Chondrocyte (in vitro differentiated cells): ENCODE measurements at regions not wholly inside any gene's neighbourhood (a gene's known extent, or its start where the extent isn't known, plus 50 kb on each side); places are given as distances from the start of the nearest gene placed in this dataset.
A peak's percentile ranks its signal among the peaks of the same experiment; 100 is the strongest.
"Not testable (repeated sequence)": the region's sequence is repeated elsewhere in the genome, so short reads cannot be mapped to it uniquely, and the experiment has no call there.

Experiments
- DNase-seq: peaks from one replicate; pipeline ENCODE4 v3.0.0; 2021; ENCODE audit warnings: mixed read lengths, low spot score
- H3K27ac Mint-ChIP-seq: one replicate; pipeline ENCODE4 v1.8.0; 2021; ENCODE audit warnings: mild to moderate bottlenecking, moderate library complexity, mixed read lengths; ENCODE audit not compliant: unreplicated experiment
- H3K27me3 Mint-ChIP-seq: 2 replicates; pipeline ENCODE4 v1.8.0; 2021; ENCODE audit warnings: low read depth, mixed read lengths
- H3K36me3 Mint-ChIP-seq: 2 replicates; pipeline ENCODE4 v1.8.0; 2021; ENCODE audit warnings: low read depth, mixed read lengths
- H3K4me1 Mint-ChIP-seq: 2 replicates; pipeline ENCODE4 v1.8.0; 2021; ENCODE audit warnings: low read depth, mild to moderate bottlenecking, mixed read lengths
- H3K4me3 Mint-ChIP-seq: one replicate; pipeline ENCODE4 v1.8.0; 2021; ENCODE audit warnings: mild to moderate bottlenecking, moderate library complexity, mixed read lengths; ENCODE audit not compliant: unreplicated experiment
- H3K9me3 Mint-ChIP-seq: 2 replicates; pipeline ENCODE4 v1.8.0; 2021; ENCODE audit warnings: low read depth, mixed read lengths
- TF ChIP-seq, protein P1 (sequence below): fragments of 200-600 bp; sonication (generic); IDR thresholded peaks from 2 replicates; pipeline ENCODE4 v1.5.0; 2021; ENCODE audit warnings: antibody characterized with exemption, mild to moderate bottlenecking, moderate library complexity

DNA sequence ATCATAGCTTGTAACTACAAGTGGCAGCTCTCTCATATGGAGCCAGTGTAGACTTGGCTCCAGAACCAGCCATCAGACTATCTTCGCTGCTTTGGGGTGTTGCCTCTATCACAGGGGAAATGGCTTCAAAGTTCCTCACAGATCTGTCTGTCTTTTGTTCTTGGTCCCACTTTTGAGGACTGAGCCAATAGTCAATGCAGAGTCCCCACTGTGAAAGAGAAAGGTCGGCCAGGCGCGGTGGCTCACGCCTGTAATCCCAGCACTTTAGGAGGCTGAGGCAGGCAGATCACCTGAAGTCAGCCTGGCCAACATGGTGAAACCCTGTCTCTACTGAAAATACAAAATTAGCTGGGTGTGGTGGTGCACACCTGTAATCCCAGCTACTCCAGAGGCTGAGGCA, 86.9 kb upstream of the FZD7 start:
- H3K27ac Mint-ChIP-seq, H3K4me3 Mint-ChIP-seq, H3K27me3 Mint-ChIP-seq, H3K36me3 Mint-ChIP-seq, H3K9me3 Mint-ChIP-seq: not testable (repeated sequence)
- DNase-seq: peak; percentile 19
- peaks cover 14% of the 10 kb centered on the region for H3K4me1 Mint-ChIP-seq

DNA sequence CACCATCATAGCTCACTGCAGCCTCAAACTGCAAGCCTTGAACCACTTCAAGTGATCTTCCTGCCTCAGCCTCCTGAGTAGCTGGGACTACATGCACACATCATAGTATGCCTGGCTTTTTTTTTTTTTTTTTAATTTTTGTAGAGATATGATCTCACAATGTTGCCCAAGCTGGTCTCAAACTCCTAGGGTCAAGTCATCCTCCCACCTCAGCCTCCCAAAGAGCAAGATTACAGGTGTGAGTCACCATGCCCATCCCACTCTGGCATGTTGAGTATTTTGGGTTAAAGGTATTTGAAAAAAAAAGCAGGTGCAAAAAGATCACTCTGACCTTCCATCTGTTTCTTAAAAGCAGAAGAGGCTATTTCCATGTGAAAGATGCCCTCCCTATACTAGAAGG, 86.4 kb upstream of the FZD7 start:
- Mint-ChIP-seq H3K4me1 (peaks cover 14% of the 10 kb centered on the region), H3K27me3 (no peaks in the 10 kb centered on the region), H3K36me3 (no peaks in the 10 kb centered on the region), H3K4me3 (no peak overlapping the region), H3K27ac (no peak overlapping the region), H3K9me3 (no peaks in the 10 kb centered on the region)
- no peak for DNase-seq
- TF ChIP-seq, protein P1, sequence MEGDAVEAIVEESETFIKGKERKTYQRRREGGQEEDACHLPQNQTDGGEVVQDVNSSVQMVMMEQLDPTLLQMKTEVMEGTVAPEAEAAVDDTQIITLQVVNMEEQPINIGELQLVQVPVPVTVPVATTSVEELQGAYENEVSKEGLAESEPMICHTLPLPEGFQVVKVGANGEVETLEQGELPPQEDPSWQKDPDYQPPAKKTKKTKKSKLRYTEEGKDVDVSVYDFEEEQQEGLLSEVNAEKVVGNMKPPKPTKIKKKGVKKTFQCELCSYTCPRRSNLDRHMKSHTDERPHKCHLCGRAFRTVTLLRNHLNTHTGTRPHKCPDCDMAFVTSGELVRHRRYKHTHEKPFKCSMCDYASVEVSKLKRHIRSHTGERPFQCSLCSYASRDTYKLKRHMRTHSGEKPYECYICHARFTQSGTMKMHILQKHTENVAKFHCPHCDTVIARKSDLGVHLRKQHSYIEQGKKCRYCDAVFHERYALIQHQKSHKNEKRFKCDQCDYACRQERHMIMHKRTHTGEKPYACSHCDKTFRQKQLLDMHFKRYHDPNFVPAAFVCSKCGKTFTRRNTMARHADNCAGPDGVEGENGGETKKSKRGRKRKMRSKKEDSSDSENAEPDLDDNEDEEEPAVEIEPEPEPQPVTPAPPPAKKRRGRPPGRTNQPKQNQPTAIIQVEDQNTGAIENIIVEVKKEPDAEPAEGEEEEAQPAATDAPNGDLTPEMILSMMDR: no peak

DNA sequence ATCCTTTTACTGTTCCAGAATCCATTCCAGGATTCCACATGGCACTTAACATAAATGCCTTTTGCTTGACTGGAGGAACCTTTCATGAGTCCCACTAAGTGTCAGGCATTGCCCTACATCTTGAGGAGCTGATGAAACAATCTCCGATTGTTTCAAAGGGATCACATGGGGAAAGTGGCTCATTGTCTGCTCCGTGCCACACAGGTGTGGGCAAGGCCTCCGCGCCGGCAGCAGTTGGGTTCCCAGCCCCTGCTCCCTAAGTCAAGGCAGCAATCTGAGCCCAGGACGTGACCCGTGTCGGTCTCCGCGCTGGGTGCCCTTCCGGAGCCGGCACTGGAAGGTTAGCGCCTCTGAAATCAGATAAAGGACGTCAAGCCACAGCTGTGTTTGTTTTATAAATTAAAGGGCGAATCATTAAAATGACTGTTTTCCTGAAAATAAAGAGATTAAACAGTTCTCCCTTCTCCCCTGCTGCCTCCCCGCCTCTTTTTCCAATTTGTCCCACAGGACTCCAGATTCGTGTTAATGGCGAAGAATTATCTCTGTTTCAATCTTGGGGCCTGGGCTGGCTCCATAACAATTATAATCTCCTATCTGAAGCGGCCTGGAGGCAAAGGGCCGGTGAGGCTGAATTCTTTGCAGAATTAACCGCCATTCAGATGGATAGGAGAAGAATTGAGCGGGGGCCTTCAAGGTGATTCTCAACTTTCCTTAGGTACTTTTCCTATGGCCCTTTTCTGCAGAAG, 84.3 kb upstream of the FZD7 start:
- no peaks in the 10 kb centered on the region for H3K36me3 Mint-ChIP-seq
- TF ChIP-seq, protein P1: no peak
- DNase-seq: peak; percentile 48
- no peak overlapping the region for H3K27ac Mint-ChIP-seq
- no peak overlapping the region for H3K4me3 Mint-ChIP-seq
- no peaks in the 10 kb centered on the region for H3K27me3 Mint-ChIP-seq
- no peaks in the 10 kb centered on the region for H3K9me3 Mint-ChIP-seq
- H3K4me1 Mint-ChIP-seq: peaks cover 14% of the 10 kb centered on the region

DNA sequence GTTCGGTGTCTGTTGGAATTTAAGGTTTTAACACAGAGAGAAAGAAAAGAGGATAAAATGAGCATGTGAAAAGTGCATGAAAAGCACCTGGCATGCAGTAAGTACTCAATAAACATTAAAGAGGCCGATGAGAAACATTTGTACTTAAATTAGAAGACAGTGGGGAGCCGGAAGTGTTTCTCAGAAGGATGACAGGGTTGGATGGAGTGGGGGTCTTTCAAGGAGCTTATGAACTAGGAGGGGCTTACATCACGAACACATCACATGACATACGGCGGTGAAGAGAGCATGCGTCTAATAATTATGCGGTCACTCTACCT, 83.8 kb upstream of the FZD7 start:
- peaks cover 11% of the 10 kb centered on the region for H3K4me1 Mint-ChIP-seq
- H3K4me3 Mint-ChIP-seq: no peak overlapping the region
- TF ChIP-seq, protein P1: no peak
- H3K36me3 Mint-ChIP-seq: no peaks in the 10 kb centered on the region
- H3K27me3 Mint-ChIP-seq: no peaks in the 10 kb centered on the region
- no peak for DNase-seq
- H3K27ac Mint-ChIP-seq: no peak overlapping the region
- H3K9me3 Mint-ChIP-seq: no peaks in the 10 kb centered on the region

DNA sequence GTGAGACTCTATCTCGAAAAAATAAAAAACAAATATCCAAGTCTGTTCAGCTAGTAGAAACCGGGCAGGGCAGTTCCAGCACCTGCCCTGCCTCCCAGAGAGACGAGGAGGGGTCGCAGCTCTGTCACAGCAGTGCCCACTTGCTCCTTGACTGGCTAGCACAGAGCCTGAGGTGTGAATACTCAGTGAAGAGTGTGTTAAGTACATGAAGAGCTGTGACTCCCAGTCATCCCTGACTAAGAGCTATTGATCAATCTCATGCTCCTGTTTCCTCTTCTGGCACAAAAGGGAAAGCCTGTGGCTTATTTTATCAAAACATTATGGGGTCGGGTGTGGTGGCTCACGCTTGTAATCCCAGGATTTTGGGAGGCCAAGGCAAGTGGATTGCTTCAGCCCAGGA, 83.0 kb upstream of the FZD7 start:
- H3K36me3 Mint-ChIP-seq: no peaks in the 10 kb centered on the region
- H3K9me3 Mint-ChIP-seq: no peaks in the 10 kb centered on the region
- TF ChIP-seq, protein P1: no peak
- DNase-seq: peak; percentile 35
- H3K27ac Mint-ChIP-seq: no peak overlapping the region
- H3K4me3 Mint-ChIP-seq: no peak overlapping the region
- H3K27me3 Mint-ChIP-seq: no peaks in the 10 kb centered on the region
- H3K4me1 Mint-ChIP-seq: peaks cover 16% of the 10 kb centered on the region

DNA sequence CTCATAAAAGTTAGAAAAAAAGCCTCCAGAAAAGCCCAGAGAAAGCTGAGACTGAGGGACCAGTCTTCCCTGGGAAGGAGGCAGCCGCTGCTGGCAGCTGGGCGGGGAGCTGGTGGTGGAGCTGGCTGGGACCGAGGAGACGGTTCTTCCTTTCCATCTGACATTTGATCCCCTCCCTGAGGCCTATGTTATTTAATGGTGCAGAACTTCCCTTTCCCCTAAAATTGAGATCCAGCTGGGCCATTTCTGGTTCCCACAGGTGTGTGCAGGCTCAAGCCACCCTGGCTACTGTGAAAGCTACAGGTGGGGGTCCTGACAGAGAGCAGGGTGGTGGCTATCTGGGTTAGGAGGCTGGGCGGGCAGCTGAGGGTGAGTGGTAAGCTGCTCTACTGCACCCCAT, 81.5 kb upstream of the FZD7 start:
- Mint-ChIP-seq H3K36me3 (no peaks in the 10 kb centered on the region), H3K9me3 (no peaks in the 10 kb centered on the region), H3K27me3 (peaks cover 6% of the 10 kb centered on the region), H3K4me1 (peaks cover 28% of the 10 kb centered on the region), H3K4me3 (no peak overlapping the region), H3K27ac (no peak overlapping the region)
- TF ChIP-seq, protein P1: no peak
- DNase-seq: peak; percentile 21
